ENCODE measurements at regions not wholly inside any gene's neighbourhood (a gene's known extent, or its start where the extent isn't known, plus 50 kb on each side); places are given as distances from the start of the nearest gene placed in this dataset.

DNA sequence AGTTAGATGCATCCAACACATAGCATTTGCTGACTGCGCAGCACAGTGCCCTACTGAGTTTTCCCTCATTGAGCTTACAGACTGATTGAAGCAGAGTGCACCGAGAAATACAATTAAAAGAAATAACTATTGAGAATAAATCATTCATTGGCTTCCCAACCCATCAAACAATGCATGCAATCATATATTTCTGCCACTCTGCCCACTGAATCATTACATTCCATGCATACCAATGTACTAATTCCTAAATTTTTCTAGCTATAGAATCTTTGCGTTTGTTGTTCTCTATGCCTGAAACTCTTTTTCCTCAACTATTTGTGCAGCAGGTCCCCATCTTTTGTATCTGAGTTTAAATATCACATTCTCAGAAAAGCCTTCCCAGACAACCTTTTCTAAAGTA lies 783.8 kb downstream of the SORCS1 start:
- TF ChIP-seq CTCF (IDR thresholded peaks at IDR 0.05) (no peak), POLR2A (IDR thresholded peaks at IDR 0.05) (no peak), EP300 (IDR thresholded peaks at IDR 0.05; ENCODE audit: low read depth) (no peak), POLR2AphosphoS5 (IDR thresholded peaks at IDR 0.05) (no peak)
